Superior temporal gyrus (tissue), 1 donor: ENCODE measurements at regions not wholly inside any gene's neighbourhood (a gene's known extent, or its start where the extent isn't known, plus 50 kb on each side); places are given as distances from the start of the nearest gene placed in this dataset.

Experiments used
- DNase-seq: peaks from one replicate; pipeline ENCODE4 v3.0.0-alpha.2; 2016; ENCODE audit errors: extremely low spot score

DNA sequence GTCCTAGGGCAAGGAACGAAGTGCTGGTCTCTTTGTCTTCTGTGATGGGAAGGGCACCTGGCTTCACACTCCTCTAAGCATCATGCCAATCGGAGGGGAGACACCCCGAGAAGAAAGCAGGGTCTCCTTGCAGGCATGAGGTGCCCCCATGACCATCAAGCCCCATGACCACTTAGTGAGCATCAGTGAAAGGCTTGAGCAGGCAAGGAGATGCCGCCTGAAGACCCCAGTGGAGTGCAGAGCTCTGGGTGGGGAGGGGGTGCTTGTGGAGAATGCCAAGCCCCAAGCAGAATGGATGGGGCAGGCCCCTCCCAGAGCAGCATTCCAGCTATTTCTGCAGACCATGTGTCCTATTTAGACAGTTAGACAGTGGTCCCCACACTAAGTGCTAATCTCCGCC, 232.7 kb upstream of the TNRC6C start:
- no peak for DNase-seq

DNA sequence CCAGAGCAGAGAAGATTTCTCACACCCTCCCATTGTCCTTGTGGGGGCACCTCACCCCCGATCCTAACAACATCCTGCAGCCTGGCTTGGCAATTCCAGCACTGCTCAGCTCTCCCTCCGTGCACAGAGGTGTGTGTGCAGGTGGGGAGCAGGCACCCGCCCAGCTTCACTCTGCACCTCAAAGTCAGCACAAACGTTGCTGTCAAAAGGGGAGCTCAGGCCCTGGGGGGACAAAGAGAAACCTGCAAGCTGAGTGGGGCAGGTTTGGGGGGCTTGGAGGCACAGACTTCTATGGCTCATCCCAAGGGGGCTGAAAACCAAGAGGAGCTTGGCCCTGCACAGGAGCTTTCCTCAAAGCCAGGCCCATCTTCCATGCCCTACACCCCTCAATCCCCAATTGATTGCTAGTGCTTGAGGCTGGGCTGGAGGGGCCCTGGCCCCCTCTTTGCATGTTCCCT, 231.9 kb upstream of the TNRC6C start:
- DNase-seq: no peak

DNA sequence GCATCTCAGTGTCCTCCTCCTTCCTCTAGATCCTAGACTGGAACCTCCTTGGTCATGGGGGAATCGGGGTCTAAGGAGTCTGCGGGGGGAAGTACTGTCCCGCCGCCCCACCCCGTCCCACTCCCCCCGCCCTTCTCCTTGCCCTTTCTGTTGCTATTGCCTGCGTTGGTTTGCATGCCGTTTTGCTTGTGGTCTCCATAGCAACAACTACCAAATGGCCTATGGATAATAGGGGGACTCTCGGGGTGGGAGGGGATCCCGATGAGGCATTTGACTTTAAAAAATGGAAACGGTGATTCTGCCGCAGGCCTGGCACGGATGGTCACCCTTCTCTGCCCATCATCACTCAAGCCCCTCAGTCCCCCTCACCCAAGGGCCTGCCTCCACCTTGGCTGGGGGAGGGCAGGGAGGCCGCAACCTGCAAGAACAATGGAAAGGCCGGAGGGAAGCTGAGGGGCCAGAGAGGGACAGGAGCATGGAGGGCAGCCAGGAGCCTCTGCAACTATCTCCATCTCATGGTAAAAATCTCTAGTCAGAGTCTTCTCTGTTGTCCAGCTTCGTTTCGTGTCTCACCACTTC, 231.4 kb upstream of the TNRC6C start:
- DNase-seq: no peak

DNA sequence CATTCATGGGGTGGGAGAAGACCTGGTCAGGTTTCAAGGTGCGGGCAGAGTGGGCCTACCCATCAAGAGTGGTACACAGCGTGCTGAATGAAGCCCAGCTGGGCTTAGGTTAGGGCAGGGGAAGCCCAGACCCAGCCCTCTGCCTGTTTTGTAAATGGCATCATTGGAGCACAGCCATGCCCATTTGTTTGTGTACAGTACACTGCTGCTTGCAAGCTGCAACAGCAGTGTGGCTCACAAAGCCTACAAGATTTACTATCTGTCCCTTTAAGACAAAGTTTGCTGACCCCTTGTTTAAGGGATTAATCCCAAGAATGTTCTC, 230.1 kb upstream of the TNRC6C start:
- DNase-seq: no peak

DNA sequence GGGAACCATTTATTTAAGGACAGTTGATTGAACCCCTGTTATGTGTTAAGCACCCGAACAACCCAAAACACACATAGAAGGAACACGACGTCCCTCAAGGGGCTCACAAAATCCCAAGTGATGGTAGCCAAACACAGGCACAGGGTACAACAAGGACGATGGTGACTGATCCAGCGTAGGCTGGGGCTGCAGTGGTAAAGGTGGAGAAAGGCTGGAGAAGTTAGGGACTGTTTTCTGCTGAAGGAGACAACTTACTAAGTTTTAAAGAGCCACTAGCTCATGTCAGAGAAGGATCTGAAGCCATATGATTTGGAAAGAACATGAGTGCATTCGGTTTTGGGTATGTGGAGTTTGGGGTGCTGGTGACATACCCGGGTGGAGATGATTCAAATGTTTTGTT, 229.6 kb upstream of the TNRC6C start:
- DNase-seq: no peak

DNA sequence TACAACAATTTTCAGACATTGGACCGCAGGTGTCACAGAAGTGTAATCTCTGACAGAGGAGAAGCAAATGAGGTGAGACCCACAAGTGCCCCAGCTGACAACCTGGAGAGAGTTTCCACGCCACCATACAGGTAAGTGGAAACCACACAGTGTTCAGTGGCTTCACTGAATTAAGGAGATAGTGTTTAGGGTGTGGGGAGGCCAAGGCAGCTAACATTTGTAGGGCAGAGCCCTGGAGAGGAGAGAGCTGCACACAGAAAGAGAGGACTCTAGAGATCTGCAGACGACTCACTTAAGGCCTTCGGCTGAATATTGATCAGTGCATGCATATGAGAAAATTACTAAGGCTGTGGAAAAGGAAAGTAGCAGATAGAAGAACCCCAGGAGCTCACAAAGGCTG, 228.9 kb upstream of the TNRC6C start:
- no peak for DNase-seq

DNA sequence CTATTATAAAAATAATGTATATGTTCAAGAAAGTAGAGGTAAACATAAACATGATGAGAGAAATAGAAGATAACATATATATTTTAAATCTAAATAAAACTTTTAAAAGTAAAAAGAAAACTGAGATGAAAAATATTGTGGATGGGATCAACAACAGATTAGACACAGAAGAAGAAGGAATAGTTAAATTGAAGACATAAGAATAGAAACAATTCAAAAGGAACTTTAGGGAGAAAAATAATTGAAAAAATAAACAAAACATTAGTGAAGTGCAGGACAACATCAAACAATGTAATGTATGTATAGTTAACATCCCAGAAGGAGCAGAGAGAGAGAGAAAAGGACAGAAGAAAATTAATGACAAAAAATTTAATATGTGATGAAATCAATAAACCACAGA, 228.1 kb upstream of the TNRC6C start:
- no peak for DNase-seq

DNA sequence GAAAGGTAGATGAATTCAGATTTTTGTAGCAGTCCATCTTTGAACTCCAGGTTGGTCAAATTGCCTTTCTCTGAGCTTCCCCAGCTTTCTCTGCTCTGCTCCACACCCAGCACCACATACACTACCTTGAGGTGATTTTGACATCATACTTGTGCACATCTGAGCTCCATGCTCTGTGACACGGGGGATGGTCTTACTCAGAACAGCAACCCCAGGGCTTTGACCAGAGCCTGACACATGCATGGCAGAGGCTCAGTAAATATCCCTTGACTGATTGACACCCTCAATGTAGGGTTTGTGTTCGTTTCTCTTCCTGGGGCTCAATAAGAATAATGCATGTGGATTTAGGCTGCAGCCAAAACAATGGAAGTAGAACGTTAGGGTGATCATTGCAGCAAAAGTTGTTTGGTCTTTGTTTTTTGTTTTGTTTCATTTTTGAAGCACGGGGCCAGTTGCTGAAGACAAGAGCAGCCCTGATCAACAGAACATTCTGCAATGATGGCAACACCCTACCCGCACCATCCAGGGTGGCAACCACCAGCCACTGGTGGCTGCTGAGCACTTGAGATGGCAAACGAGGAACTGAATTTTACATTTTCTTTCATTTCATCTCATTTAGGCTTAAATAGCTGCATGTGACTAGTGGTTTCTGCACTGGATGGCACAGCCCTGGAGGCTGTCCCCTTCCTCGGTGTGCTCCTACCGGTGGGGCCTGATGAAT, 224.8 kb upstream of the TNRC6C start:
- peak; percentile 13 for DNase-seq

DNA sequence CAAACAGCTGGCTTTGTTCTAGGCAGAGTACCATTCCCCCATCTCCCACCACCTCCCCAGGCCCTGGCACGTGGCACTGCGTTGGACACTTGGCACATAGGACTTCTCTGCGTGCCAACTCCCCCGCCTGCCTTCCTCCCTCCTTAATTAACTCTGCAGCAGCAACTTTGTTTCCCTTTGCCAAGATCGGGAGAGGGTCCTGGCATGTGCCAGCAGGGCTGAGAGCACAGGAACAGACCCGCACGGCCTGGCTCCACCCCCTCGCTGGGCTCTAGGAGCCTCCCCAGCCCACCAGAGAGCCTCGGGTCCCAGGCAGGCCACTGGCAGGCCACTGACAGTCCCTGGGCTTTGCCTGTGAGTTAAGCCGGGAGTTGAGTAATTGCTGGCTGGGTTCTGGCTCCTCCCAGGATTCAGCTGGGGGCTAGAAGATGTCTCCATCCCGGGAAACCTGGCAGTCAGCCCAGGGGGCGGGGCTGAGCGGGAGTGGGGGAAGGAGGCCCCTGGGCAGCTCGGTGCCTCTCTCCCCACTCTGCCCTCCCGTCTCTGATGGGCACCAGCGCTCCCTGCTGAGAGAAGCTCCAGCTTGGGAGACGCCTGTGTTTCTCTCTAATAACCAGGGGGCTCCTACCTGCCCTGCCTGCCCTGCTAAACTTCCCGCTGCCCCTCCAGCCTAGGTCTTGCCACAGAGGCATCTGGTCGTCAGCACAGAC, 224.0 kb upstream of the TNRC6C start:
- DNase-seq: peak; percentile 86

DNA sequence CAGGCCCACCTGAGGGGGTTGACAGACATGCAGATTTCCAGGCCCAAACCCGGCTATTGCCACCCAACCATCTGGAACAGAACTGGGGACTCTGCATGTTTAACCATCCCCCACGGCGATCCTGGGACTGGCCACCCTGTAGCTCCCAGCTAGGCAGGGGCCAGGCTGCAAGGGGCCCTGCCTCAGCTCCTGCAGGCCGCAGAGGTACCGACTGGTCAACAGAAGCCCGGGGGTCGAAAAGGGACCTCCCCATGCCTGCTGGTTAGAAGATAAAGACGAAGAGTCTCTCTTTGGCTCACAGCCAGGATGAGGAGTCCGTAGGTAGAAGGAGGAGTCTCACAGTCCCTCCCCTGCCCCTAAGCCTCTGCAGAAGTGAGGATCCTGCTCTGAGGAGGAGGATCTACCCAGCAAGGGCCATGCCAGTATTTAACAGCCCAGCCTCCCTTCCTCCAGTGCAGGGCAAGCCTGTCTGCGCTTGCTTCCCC, 223.4 kb upstream of the TNRC6C start:
- DNase-seq: no peak

DNA sequence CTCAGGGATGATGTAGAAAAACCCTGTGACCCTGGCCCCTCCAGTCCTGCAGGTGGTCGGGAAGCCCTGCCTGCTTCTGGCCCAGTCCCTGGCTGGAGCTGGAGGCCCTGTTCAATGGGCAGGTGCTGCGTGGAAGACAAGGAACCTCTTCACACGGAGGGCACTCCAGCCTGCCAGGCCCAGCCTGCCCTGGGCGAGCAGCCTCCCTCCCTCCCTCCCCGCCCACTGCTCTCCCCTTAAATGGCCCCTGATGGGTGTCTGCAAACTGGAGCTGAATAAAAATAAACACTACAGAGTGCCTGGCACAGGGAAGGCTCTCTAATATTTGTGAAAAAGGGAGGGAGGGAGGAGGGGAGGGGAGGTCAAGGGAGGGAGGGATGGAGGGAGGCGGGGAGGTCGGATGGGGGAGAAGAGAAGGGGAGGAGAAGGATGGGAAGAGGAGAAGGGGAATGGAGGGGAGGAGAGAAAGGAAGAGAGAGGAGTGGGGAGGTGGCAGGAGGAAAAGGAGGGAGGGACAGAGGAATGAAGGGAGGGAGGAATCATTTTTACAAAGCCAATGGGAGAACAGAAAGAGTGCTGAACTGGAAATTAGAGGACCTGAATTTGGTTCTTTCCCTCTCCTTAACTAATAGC, 222.8 kb upstream of the TNRC6C start:
- DNase-seq: no peak

DNA sequence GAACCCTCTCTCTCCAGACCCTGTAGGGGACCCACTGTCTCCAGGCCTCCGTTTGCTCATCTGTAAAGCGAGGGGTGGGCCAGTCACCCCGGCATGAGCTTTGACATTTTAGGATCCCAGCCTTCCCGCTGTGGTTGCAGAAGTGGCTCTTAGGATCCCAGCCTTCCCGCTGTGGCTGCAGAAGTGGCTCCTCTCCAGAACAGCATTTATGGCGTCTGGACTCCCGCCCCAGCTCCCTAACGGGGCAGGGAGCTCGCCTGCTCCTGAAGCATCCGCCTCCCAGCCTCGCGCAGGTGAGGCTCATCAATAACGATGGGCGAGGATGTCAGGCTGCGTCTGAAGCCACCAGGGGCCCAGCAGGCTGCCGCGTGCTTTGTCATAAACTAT, 222.3 kb upstream of the TNRC6C start:
- DNase-seq: no peak

DNA sequence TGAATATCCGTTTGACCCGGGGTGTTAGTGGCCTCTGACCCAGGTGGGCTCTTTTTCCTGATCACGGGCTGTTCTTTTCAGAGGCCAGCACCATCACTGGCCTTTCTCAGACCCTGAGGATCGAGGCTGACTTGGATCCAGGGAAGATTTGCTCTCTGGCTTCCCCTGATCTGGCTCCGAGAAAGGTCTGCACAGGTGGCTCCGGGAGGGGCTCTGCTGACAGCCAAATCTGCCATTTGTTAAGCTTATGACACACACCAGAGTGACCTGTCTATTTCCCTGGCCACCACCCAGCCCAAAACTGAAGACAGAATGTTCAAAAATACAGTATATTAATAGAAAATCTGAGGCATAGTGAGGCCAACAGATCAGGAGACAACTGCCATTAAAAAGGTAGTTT, 221.8 kb upstream of the TNRC6C start:
- DNase-seq: no peak

DNA sequence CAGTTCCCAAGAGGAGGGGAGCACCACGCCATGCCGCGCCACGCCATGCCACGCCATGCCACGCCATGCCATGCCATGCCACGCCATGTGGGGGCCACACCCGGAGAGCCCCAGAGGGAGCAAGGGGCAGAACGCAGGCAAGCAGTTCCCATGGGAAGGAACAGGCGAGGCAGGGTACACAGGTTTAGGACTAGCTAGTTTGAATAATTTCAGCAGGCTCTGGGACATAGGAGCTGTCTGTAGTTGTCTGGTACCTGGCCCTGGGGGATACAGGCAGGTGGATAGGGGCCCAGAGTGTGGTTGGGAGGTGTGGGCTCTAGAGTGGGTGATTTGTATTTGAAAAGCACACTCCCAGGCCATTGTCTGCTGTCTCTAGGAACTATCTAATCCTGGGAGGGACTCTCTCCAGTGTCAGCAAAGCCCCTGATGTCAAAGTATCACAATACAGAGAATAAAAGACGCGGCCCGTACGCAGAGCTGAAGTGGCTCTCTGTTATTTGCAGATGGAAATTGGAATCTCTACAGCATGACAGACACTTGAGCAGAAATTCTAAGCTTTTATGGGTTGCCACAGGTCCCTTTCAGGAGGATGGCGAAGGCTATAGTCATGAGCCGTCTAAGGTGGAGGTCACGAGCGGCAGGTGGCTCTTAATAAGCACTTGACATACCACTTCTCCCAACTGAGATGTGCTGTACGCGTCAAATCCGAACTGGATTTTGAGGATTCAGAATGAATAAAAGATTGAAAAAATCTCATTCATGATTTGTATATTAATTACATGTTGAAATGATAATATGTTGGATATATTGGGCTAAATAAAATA, 220.8 kb upstream of the TNRC6C start:
- no peak for DNase-seq

DNA sequence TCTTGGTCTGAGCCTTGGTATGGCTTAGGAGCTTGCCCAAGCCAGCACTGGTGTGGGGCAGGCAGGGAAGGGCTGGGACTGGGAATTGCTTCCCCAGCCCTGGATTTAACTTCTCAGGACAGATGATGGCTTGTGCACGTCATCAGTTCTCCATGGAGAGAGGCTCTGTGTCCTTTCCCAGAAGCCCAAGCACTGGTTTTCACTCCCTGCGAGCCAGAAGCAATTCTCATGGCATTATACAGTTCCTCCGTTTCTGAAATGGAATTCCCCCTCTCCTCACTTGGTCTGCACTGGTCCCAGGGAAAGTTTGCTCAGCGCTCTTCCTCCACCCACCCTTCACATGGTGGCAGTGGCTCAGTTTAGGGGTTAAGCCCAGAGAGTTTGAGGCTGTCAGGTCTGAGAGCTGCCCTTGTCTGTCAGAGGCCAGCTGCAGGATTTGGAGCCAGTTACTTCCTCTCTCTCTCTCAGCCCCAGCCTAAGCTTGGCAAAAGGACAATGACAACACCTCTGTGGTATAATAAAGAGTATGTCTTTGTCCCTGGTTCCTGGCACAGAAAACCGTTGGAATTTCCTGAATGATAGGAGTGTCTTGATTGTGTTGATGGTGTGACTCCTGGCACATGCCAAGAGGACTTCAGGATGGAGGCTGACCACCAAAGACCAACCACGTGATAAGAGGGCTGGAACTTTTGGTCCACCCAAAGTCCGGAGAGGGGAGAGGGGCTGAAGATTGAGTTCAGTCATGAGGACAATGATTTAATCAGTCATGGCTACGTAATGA, 219.6 kb upstream of the TNRC6C start:
- no peak for DNase-seq

DNA sequence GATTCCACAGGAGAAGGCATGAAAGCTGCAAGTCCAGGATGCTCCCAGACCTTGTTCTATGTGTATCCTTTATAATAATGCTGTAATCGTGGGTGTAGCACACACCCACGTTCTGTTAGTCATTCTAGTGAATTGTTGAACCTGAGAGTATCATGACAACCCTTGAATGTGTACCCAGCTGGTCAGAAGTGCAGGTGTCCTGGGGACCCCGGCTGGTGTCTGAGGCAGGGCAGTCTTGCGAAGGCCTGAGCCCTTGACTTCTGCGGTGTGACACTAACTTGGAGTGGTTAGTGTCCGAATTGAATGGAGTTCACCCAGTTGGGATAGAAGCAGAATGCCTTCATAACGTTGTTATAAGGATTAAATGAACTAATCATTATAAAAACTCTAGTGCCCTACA, 218.0 kb upstream of the TNRC6C start:
- DNase-seq: no peak

DNA sequence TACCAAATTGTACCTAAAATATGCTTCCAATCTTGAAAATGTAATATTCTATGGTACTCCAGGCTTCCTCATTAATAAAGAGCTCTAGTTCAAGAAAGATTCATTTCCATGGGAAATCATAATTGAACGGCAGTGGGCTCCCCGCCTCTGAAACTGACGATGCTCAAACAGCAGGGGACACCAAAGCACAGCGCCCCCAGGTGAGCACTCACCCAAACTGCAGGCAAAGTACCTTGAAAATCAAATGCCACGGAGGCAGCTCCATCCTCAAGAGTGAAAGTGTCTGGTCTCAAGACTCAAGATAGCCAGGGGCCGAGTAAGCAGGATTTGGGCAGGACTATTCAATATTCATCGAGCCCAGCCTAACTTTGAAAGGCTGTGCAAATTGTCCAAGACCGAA, 217.4 kb upstream of the TNRC6C start:
- DNase-seq: no peak

DNA sequence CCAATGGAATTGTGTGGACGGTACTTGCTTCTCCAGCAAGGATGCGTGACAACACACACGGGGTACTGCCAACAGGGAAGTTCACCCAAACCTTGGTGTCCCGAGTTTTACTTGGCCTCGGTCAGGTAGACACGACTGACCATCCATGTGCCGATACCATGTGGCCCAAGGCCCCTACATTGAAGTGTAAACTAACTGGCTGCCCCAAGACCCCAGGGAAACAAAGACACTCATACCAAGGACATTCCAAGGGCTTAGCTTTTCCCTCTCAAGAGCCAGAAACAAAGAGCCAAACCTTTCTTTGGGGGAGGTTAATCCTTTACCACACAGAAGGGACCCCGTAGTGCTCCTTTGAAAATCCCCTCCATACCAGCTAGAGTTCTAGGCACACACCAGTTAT, 215.9 kb upstream of the TNRC6C start:
- DNase-seq: no peak

DNA sequence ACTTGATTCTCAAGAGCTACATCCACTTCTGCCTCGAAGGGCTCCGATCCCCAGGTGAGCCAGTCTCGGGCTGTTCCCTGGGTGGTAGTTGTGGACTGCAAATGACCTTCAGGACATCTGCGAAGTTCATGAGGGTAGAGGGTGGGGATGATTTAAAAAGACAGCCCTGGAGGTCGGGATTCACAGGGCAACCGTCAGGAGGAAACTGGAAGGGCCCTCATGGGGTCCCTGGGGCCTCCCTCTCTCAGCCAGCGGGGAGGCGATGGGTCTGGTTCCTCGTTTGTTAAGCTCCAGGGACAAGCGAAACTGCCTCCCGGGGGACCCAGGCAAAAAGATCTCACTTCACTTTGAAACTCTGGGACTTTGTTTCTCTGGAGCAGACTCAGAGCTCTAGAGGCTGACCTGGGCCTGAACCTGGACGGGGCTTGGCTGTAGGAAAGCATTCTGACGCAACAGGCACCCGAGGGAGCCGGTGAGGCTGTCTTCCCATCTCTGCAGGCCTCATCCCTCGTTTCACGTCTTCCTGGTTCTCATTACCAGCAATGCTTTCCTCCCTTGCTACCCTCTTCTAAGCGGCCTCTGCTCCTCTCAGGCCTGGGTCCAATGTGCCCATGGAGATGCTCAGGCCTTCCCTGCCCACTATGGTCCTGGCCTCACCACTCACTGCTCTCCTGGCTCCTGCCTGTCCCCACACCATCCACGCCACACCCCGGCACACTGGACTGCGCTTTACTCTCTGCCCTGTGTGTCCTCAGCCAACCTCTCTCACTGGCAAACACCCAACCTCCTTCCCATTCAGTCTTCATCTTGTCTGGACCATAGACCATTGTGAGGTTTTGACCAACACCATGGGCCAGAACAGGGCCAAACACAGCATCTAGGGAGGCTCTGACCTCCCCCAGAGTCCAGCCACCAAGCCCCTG, 214.2 kb upstream of the TNRC6C start:
- no peak for DNase-seq

DNA sequence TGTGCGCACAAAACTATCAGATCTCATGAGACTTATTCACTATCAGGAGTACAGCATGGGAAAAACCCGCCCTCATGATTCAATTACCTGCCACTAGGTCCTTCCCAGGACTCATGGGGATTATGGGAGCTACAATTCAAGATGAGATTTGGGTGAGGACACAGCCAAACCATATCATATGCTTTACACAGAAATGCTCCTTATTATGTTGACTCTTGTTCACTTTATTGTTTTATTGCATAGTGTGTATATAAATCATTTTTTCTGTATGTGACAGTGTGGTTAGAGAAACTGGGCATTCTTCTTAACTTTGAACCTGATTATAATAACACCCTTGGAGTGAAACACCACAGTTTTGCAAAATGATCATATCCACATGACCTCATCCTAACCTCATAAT, 212.8 kb upstream of the TNRC6C start:
- DNase-seq: no peak
